HL-60 (cell line): ENCODE measurements at regions not wholly inside any gene's neighbourhood (a gene's known extent, or its start where the extent isn't known, plus 50 kb on each side); places are given as distances from the start of the nearest gene placed in this dataset.

Experiments
- DNase-seq, 2 experiments: peaks; one replicate each; pipeline ENCODE4 v3.0.0-alpha.2; 2010 to 2020; ENCODE audit warnings: low read depth in 1 of 2, low spot score in 1 of 2
- H3K27ac ChIP-seq: fragments of 250-450 bp; sonication (Bioruptor Pico); replicated peaks from 2 replicates; pipeline ENCODE4 v1.5.1; 2020; ENCODE audit warnings: mild to moderate bottlenecking, moderate library complexity
- H3K27me3 ChIP-seq: fragments of 250-450 bp; sonication (Bioruptor Pico); 2 replicates; pipeline ENCODE4 v1.5.1; 2021; ENCODE audit warnings: mild to moderate bottlenecking, moderate library complexity; ENCODE audit not compliant: insufficient read depth, poor library complexity, severe bottlenecking
- H3K4me3 ChIP-seq: replicated peaks from 2 replicates; pipeline ENCODE4 v1.5.1; 2011; ENCODE audit warnings: mild to moderate bottlenecking, control low read depth, low read length; ENCODE audit not compliant: insufficient read depth
- CTCF ChIP-seq: IDR thresholded peaks from one replicate; pipeline ENCODE4 v1.5.1; 2011; ENCODE audit warnings: low read length, control low read depth, inconsistent platforms; ENCODE audit not compliant: insufficient read depth
- GABPA ChIP-seq: IDR thresholded peaks from 2 replicates; pipeline ENCODE4 v1.6.1; 2012; ENCODE audit warnings: low read depth
- POLR2AphosphoS5 ChIP-seq: IDR thresholded peaks from 2 replicates; pipeline ENCODE4 v1.6.1; 2012; ENCODE audit warnings: low read depth
- REST ChIP-seq: IDR thresholded peaks from 2 replicates; pipeline ENCODE4 v1.6.1; 2012; ENCODE audit warnings: low read depth; ENCODE audit not compliant: insufficient replicate concordance
- SPI1 ChIP-seq: IDR thresholded peaks from 2 replicates; pipeline ENCODE4 v1.6.1; 2012; ENCODE audit warnings: low read depth, mild to moderate bottlenecking, borderline replicate concordance

- TF ChIP-seq POLR2AphosphoS5 (no peak), REST (no peak), CTCF (no peak), GABPA (no peak), SPI1 (no peak)
- no peak overlapping the region for H3K4me3 ChIP-seq
- DNase-seq, result no peak
- no peak overlapping the region for H3K27ac ChIP-seq
- H3K27me3 ChIP-seq, result no peaks in the 10 kb centered on the region
These were observed 1502.4 kb upstream of the PIK3C3 start for GRCh38 chr18:40452599-40452998.

GRCh38 chr18:40450751-40451150 lies 1504.3 kb upstream of the PIK3C3 start:
- Histone ChIP-seq H3K4me3 (no peak overlapping the region), H3K27ac (no peak overlapping the region), H3K27me3 (no peaks in the 10 kb centered on the region)
- TF ChIP-seq POLR2AphosphoS5, result no peak
- TF ChIP-seq REST, result no peak
- no peak for TF ChIP-seq CTCF
- TF ChIP-seq GABPA, result no peak
- no peak for TF ChIP-seq SPI1
- no peak for DNase-seq

- TF ChIP-seq POLR2AphosphoS5, result no peak
- no peak overlapping the region for H3K27ac ChIP-seq
- no peak for DNase-seq
These were observed 1507.2 kb upstream of the PIK3C3 start for GRCh38 chr18:40447820-40448219.

GRCh38 chr18:40440088-40440487 lies 1514.9 kb upstream of the PIK3C3 start:
- TF ChIP-seq GABPA, result no peak
- no peak for TF ChIP-seq REST
- no peak for TF ChIP-seq CTCF
- no peak for TF ChIP-seq POLR2AphosphoS5
- TF ChIP-seq SPI1, result no peak
- Histone ChIP-seq H3K27ac (no peak overlapping the region), H3K27me3 (no peaks in the 10 kb centered on the region), H3K4me3 (no peak overlapping the region)
- no peak for DNase-seq

More at GRCh38 chr18:40447820-40448219, 1507.2 kb upstream of the PIK3C3 start:
- Histone ChIP-seq H3K4me3 (no peak overlapping the region), H3K27me3 (no peaks in the 10 kb centered on the region)
